Choroid plexus epithelial cell (primary cell): ENCODE measurements at regions not wholly inside any gene's neighbourhood (a gene's known extent, or its start where the extent isn't known, plus 50 kb on each side); places are given as distances from the start of the nearest gene placed in this dataset.
"Not testable (repeated sequence)": the region's sequence is repeated elsewhere in the genome, so short reads cannot be mapped to it uniquely, and the experiment has no call there.

ENCODE experiments used
- DNase-seq: peaks from one replicate; pipeline ENCODE4 v3.0.0-alpha.2; 2010; ENCODE audit warnings: low read depth
- H3K4me3 ChIP-seq: 2 replicates; pipeline ENCODE4 v1.5.1; 2011; ENCODE audit warnings: low read depth, mild to moderate bottlenecking, control low read depth, low read length, moderate library complexity
- TF ChIP-seq, protein P1 (sequence below): conservative IDR thresholded peaks from 2 replicates; pipeline ENCODE4 v1.5.1; 2011; ENCODE audit warnings: low read depth, mild to moderate bottlenecking, control low read depth, inconsistent platforms, low read length, moderate library complexity

DNA sequence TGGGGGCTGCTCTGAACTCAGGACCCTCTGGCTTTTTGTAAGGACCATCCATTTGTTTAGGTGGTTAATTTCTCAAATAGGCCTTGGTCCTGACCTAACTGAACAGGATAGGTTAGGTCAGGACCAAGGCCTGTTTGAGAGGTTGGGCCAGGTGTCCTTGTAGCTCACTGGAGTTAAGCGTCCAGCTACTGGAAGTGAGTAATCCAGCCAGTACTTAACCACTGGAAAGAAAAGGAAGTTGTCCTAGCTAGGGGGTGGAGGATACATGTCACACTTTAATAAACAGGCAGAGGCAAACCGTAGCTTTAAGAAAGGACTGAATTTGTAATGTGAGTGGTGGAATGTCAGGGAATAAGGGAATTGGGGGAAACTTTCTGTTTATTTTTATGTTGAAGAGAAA lies 96.0 kb downstream of the GPR85 start:
- TF ChIP-seq, protein P1, sequence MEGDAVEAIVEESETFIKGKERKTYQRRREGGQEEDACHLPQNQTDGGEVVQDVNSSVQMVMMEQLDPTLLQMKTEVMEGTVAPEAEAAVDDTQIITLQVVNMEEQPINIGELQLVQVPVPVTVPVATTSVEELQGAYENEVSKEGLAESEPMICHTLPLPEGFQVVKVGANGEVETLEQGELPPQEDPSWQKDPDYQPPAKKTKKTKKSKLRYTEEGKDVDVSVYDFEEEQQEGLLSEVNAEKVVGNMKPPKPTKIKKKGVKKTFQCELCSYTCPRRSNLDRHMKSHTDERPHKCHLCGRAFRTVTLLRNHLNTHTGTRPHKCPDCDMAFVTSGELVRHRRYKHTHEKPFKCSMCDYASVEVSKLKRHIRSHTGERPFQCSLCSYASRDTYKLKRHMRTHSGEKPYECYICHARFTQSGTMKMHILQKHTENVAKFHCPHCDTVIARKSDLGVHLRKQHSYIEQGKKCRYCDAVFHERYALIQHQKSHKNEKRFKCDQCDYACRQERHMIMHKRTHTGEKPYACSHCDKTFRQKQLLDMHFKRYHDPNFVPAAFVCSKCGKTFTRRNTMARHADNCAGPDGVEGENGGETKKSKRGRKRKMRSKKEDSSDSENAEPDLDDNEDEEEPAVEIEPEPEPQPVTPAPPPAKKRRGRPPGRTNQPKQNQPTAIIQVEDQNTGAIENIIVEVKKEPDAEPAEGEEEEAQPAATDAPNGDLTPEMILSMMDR: no peak
- DNase-seq: peak; percentile 48
- no peak overlapping the region for H3K4me3 ChIP-seq

DNA sequence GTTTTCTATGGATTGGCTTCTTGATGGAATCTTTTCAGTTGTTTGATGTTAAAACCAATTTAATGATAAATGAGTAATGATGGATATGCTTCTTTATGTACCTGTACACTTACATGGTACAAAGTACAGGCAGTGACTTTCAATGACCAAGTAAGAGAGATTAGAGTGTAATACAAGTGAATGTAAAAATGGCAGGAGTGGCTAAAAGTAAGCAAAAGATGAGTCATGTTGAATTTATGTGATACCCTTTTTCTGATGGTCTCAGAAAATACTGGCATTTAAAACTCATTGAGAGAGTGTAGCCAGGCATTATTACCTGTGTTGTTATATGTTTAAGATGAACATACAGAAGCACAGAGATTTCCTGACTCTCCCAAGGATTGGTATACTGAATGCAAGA lies 97.1 kb downstream of the GPR85 start:
- no peak overlapping the region for H3K4me3 ChIP-seq
- peak; percentile 28 for DNase-seq
- TF ChIP-seq, protein P1: no peak

DNA sequence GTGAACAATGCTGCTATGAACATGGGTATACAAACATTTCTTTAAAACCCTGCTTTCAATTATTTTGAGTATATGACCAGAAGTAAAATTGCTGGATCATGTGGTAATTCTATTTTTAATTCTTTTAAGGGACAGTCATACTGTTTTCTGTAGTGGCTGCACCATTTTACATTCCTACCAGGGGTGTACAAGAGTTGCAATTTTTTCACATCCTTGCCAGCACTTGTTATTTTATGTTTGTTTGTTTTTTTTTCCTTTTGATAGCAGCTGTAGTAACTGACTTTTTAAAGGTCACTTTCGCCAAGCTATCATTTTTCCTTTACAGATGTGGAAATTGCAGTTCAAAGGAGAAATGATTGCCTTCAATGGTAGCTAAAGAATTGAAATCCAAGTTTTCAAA lies 99.5 kb downstream of the GPR85 start:
- TF ChIP-seq, protein P1: no peak
- no peak for DNase-seq

DNA sequence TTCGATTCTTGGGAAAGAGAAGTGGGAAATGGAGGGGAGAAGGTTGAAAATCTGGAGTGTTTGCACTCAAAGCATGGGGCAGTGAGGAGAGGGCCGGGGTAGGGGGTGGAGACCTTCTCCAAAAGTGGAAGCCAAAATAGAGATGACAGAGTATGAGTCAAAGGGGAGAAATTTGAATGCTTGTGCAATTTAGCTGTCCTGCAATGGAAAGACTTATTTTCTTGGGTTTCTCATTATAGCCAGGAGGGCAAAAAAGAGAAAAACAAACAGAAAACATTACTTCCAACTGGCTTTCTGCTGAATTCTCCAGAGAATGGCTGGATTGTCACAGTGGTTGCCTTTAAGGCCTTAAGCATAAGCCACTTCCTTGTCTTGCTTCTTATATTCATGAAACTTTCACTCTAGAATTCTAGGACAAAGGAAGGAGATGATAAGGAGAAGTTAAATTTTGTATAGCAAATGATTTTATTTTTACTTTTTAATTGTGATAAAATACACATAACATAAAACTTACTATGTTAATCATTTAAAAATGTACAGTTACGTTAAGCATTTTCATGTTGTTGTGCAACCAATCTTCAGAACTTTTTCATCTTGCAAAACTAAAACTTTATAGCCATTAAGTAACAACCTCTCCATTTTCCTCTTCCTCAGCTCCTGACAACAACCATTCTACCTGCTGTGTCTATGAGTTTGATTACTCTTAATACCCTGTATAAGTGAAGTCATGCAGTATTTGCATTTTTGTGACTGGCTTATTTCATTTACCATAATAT lies 100.2 kb downstream of the GPR85 start:
- no peak overlapping the region for H3K4me3 ChIP-seq
- TF ChIP-seq, protein P1: no peak

More for the DNA sequence above, 99.5 kb downstream of the GPR85 start:
- H3K4me3 ChIP-seq: no peak overlapping the region

DNA sequence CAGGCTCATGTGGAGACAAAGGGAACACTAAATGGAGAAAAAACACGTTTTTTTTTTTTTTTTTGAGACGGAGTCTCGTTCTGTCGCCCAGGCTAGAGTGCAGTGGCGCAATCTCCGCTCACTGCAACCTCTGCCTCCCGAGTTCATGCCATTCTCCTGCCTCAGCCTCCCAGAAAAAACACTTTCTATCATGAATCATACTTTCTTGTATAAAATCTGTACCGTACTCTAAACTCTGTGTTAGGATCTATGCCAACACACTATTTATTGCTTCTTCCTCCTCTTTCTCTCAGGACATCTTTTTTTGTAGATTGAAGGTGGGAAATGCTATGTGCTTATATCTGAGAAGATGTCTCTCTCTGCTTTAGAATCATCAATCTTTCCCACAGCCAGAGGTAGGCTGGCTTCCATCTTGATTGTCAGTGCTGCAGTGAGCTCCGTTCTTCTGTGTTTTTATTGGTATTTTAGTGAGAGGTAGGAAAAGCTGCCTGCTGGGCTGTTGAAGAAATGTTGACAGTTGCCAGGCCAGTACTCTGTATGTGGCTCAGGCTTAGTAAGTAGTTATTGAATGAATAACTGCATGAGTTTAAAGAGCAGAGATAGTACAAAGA lies 101.1 kb downstream of the GPR85 start:
- DNase-seq: peak; percentile 86
- H3K4me3 ChIP-seq: peak overlapping the region; percentile 11
- TF ChIP-seq, protein P1: no peak

More for the DNA sequence above, 100.2 kb downstream of the GPR85 start:
- peak; percentile 60 for DNase-seq

DNA sequence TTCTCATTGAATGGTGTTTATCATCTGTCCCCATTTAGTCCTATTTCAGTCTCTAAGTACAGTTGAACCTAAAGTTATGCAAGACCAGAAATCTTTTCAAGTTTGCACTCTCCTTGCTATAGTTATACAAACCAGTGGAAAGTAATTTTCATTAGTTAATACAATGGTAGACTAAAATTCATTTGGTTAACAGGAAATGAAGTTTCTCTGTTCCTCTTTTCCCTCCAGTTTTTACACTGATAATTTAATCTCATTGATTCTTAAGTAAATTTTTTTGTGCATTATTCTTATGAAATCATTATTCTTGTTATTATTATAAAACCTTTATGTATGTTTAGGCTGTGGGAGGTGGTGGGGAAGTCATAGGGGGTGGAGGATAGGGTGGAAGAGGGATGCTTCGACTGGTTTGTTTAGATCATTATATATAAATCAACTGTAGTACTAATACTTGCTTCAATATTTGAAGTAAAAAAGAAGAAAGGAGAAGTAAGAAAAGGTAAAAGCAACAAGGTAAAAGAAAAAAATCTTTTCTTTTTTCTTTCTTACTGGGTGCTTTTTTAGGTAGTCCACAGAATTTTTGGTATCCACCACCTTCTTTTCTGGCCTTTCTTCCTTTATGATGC lies 104.1 kb downstream of the GPR85 start:
- TF ChIP-seq, protein P1: no peak
- no peak overlapping the region for H3K4me3 ChIP-seq
- DNase-seq: no peak

DNA sequence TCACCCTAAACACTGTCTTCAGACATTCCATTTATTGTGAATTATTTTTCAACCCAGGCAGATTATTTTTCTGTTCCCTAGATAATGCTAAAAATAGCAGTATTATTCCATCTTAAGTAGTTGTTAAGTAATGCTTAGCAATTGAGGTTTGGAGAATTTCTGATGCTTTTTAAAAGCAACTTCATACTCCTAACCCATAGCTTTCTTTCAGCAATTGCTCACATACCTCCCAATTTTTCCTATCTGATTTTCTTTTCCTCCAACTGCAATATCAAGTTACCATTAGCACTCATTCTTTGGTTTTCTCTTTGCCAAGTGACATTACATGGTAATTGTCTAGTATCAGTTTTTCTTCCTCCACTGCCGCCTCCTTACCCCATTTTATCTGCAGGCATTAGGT lies 104.7 kb downstream of the GPR85 start:
- peak; percentile 20 for DNase-seq
- TF ChIP-seq, protein P1: no peak
- H3K4me3 ChIP-seq: no peak overlapping the region

DNA sequence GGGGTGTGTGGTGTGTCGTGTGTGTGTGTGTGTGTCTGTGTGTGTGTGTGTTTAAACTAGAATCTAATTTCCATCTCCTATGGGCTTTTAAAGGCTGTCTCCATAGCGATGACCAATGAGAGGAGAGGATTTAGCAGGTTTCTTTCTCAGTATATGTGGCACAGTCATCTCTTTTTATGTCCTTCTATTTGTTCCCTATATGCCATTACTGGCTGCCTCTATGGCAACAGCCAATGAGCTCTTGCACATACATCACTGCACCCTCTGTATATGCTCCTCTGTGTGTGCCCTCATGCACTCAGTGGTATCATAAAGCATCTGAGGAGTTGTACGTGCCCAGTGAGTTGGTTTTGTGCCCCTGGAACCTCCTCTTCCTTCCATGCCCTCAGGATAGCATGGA lies 107.6 kb downstream of the GPR85 start:
- not testable (repeated sequence) for DNase-seq, H3K4me3 ChIP-seq

DNA sequence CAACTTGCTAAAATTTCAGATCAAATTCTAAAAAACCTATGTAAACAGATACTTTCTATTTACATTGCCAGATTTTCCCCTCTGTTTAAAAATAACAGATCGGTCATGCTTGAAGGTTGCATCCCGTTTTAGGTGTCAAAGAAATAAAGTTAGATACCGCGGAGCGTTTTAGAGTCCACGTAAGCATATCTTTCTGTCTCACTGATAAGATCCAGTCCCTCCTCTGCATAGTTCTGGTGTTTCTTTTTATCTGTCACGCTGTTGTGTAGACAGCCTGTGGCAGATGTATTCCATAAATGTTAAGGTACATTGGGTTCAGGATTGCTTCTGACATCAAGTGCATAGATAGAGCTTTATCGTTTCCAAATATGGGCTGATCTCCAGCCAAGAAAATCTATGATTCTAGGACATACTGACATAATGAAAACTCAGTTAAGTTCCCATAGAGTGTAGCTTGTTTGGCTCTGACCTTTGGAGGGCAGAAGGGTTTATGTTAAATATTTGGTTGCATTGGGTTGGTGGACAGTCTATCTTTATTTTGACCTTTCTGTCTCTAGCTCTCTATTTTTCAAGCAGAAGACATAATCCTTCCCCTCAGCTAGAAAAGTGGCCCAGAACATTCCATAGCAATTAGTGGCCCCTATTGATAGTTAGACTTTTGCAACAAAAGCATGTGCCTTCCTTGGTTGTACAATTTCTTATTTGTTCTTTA lies 109.2 kb downstream of the GPR85 start:
- H3K4me3 ChIP-seq, DNase-seq: not testable (repeated sequence)
